Suppressor macrophage treated with lipopolysaccharide for 4 hours (primary cell): ENCODE measurements at regions not wholly inside any gene's neighbourhood (a gene's known extent, or its start where the extent isn't known, plus 50 kb on each side); places are given as distances from the start of the nearest gene placed in this dataset.
A peak's percentile ranks its signal among the peaks of the same experiment; 100 is the strongest.

Experiments
- DNase-seq: peaks from one replicate; pipeline ENCODE4 v3.0.0-alpha.2; 2020

GRCh38 chr22:22421392-22421791, 87.2 kb downstream of the ZNF280B start:
- no peak for DNase-seq

- peak; percentile 68 for DNase-seq
Measured at GRCh38 chr22:22422629-22423112, 85.9 kb downstream of the ZNF280B start.

GRCh38 chr22:22423681-22424080, 84.9 kb downstream of the ZNF280B start:
- no peak for DNase-seq

GRCh38 chr22:22424210-22424800, 84.2 kb downstream of the ZNF280B start:
- DNase-seq: no peak

GRCh38 chr22:22424956-22425355, 83.6 kb downstream of the ZNF280B start:
- no peak for DNase-seq

- no peak for DNase-seq
Measured at GRCh38 chr22:22425356-22425755, 83.2 kb downstream of the ZNF280B start.

GRCh38 chr22:22425783-22426624, 82.5 kb downstream of the ZNF280B start:
- DNase-seq: no peak

GRCh38 chr22:22427542-22428065, 80.9 kb downstream of the ZNF280B start:
- no peak for DNase-seq

GRCh38 chr22:22428222-22429098, 80.1 kb downstream of the ZNF280B start:
- DNase-seq: no peak

GRCh38 chr22:22429369-22430108, 79.0 kb downstream of the ZNF280B start:
- DNase-seq: no peak

- DNase-seq: no peak
Measured at GRCh38 chr22:22430111-22430820, 78.3 kb downstream of the ZNF280B start.

GRCh38 chr22:22431271-22432220, 77.0 kb downstream of the ZNF280B start:
- DNase-seq: peak; percentile 79

- DNase-seq: no peak
Measured at GRCh38 chr22:22432479-22432878, 76.1 kb downstream of the ZNF280B start.

- no peak for DNase-seq
Measured at GRCh38 chr22:22432937-22433336, 75.6 kb downstream of the ZNF280B start.

- DNase-seq: no peak
Measured at GRCh38 chr22:22433770-22434169, 74.8 kb downstream of the ZNF280B start.
